ENCODE measurements at regions not wholly inside any gene's neighbourhood (a gene's known extent, or its start where the extent isn't known, plus 50 kb on each side); places are given as distances from the start of the nearest gene placed in this dataset.

- TF ChIP-seq REST (IDR thresholded peaks at IDR 0.05; ENCODE audit: borderline replicate concordance in 1 of 2, low read depth in 1 of 2, low read length in 2 of 2) (no peak), USF2 (IDR thresholded peaks at IDR 0.05; ENCODE audit: low read depth, low read length) (no peak), USF2 (CRISPR knock-in tag; IDR thresholded peaks at IDR 0.05; ENCODE audit: borderline replicate concordance) (no peak), SRF (IDR thresholded peaks at IDR 0.05; ENCODE audit: low read depth, low read length) (no peak), ASH2L (IDR thresholded peaks at IDR 0.05; ENCODE audit: insufficient read length, low read depth, low read length) (no peak), ZBTB33 (CRISPR knock-in tag; IDR thresholded peaks at IDR 0.05) (no peak), NFE2L2 (IDR thresholded peaks at IDR 0.05; ENCODE audit: low read length) (no peak), ZNF331 (CRISPR knock-in tag; IDR thresholded peaks at IDR 0.05) (no peak), GPN1 (CRISPR knock-in tag; IDR thresholded peaks at IDR 0.05; ENCODE audit: borderline replicate concordance) (no peak)
Observed at GRCh38 chr2:21484643-21485042, 360.9 kb downstream of the TDRD15 start.

Measured in HepG2 (cell line).